ENCODE measurements at regions not wholly inside any gene's neighbourhood (a gene's known extent, or its start where the extent isn't known, plus 50 kb on each side); places are given as distances from the start of the nearest gene placed in this dataset.

GRCh38 chr13:109671919-109672318 lies 114.5 kb downstream of the IRS2 start:
- no peaks in the 10 kb centered on the region for H3K36me3 ChIP-seq (ENCODE audit: control insufficient read depth, insufficient read depth, low read length)
- H3K4me1 ChIP-seq (ENCODE audit: control insufficient read depth, insufficient read depth, low read length), result no peaks in the 10 kb centered on the region
- H3K4me3 ChIP-seq (ENCODE audit: low read length), result no peak overlapping the region
- WGBS (ENCODE audit: insufficient coverage, low lambda C conversion rate), result 60% methylated on average over 1 of the region's 4 CpGs
- no peak overlapping the region for H3K27ac ChIP-seq (ENCODE audit: low read length)
- H3K9me3 ChIP-seq (ENCODE audit: control insufficient read depth, low read depth, low read length), result no peaks in the 10 kb centered on the region
- H3K27me3 ChIP-seq (ENCODE audit: control insufficient read depth, insufficient read depth, low read length), result no peaks in the 10 kb centered on the region
- no peak for DNase-seq

GRCh38 chr13:109670776-109671175 lies 115.6 kb downstream of the IRS2 start:
- no peaks in the 10 kb centered on the region for H3K36me3 ChIP-seq (ENCODE audit: control insufficient read depth, insufficient read depth, low read length)
- no peak for DNase-seq
- H3K4me3 ChIP-seq (ENCODE audit: low read length), result no peak overlapping the region
- no CpG with 5 or more reads among the region's 5 CpGs for WGBS (ENCODE audit: insufficient coverage, low lambda C conversion rate)
- no peaks in the 10 kb centered on the region for H3K9me3 ChIP-seq (ENCODE audit: control insufficient read depth, low read depth, low read length)
- no peaks in the 10 kb centered on the region for H3K27me3 ChIP-seq (ENCODE audit: control insufficient read depth, insufficient read depth, low read length)
- no peak overlapping the region for H3K27ac ChIP-seq (ENCODE audit: low read length)
- no peaks in the 10 kb centered on the region for H3K4me1 ChIP-seq (ENCODE audit: control insufficient read depth, insufficient read depth, low read length)

DNA sequence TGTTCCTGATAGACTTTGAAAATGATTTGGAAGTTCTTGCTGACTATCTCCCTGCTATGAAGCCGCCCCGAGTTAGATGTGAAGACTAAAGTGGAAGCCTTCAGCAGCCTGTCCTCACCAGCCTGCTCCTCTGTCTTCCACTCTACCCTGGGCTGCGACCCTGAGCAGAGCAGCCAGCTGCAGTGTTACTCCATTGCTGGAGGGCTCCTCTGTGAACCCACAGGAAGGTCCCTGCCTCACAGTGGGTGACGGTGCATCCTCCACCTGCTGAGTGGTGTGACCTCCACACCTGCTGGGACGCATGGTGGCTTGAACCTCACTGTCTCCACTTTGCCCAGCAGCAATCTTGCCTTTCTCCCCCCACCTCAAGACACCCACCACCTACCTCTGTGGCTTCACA lies 116.4 kb downstream of the IRS2 start:
- H3K36me3 ChIP-seq (ENCODE audit: control insufficient read depth, insufficient read depth, low read length), result no peaks in the 10 kb centered on the region
- no peaks in the 10 kb centered on the region for H3K4me1 ChIP-seq (ENCODE audit: control insufficient read depth, insufficient read depth, low read length)
- H3K9me3 ChIP-seq (ENCODE audit: control insufficient read depth, low read depth, low read length), result no peaks in the 10 kb centered on the region
- H3K27ac ChIP-seq (ENCODE audit: low read length), result no peak overlapping the region
- 100% methylated on average over 1 of the region's 5 CpGs for WGBS (ENCODE audit: insufficient coverage, low lambda C conversion rate)
- DNase-seq, result no peak
- no peak overlapping the region for H3K4me3 ChIP-seq (ENCODE audit: low read length)
- no peaks in the 10 kb centered on the region for H3K27me3 ChIP-seq (ENCODE audit: control insufficient read depth, insufficient read depth, low read length)

DNA sequence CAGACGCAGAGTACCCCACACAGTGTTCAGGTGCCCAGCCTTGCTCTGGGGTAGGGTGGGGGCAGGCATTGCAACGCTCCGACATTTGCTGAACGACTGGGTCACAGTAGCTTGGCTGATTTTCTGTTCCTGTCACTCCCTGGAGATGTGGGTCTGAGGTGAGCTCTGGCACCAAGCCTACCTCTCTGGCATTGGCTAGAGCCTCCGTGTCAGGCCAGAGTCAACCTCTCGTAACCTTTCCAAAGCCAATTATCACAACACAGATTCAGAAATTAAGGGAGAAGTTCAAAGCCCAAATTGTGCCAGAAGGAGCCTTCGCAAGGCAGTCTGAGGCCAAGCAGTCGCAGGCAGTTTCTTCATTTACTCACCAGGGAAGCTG lies 117.2 kb downstream of the IRS2 start:
- H3K27ac ChIP-seq (ENCODE audit: low read length), result no peak overlapping the region

DNA sequence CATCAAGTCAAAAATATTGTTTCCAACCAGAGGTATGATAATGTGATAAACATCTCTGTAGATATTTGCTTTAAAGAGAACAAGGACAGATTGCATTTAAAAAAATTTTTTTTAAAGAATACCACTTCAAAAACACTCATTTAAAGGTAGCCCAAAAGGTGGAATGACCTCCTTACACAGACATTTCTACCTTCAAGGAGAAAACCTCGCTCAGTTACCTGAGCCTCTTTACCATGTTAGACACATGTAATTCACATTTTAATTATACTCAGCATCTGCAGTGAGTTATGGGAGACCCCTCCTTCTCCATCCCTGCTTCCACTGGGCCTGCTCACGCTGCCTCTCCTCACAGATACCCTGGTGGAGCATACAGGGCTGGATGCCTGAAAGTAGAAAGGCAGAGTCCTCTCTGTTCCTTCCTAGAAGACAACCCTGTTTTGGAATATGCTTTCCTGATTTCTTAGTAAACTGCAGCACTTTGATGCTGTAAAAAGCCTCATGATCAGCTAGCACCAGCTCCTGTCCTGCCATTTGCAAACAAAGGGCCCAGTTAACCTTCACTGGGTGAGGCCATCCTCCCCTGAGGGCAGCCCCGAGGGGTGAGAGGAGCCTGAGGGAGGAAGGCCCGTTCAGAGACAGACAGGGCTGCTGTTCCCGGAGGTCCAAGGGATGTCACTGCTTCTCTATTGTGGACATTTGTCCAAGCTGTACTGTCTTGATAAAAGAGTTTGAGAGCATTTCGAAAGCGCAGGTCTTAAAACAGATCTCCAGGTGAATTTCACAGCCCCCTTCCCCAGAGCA lies 117.8 kb downstream of the IRS2 start:
- Histone ChIP-seq H3K36me3 (ENCODE audit: control insufficient read depth, insufficient read depth, low read length) (no peaks in the 10 kb centered on the region), H3K27me3 (ENCODE audit: control insufficient read depth, insufficient read depth, low read length) (no peaks in the 10 kb centered on the region), H3K27ac (ENCODE audit: low read length) (no peak overlapping the region), H3K4me3 (ENCODE audit: low read length) (no peak overlapping the region), H3K9me3 (ENCODE audit: control insufficient read depth, low read depth, low read length) (no peaks in the 10 kb centered on the region), H3K4me1 (ENCODE audit: control insufficient read depth, insufficient read depth, low read length) (no peaks in the 10 kb centered on the region)
- no peak for DNase-seq
- no CpG with 5 or more reads among the region's 7 CpGs for WGBS (ENCODE audit: insufficient coverage, low lambda C conversion rate)

More for the DNA sequence above, 117.2 kb downstream of the IRS2 start:
- Histone ChIP-seq H3K36me3 (ENCODE audit: control insufficient read depth, insufficient read depth, low read length) (no peaks in the 10 kb centered on the region), H3K4me3 (ENCODE audit: low read length) (no peak overlapping the region), H3K27me3 (ENCODE audit: control insufficient read depth, insufficient read depth, low read length) (no peaks in the 10 kb centered on the region), H3K9me3 (ENCODE audit: control insufficient read depth, low read depth, low read length) (no peaks in the 10 kb centered on the region), H3K4me1 (ENCODE audit: control insufficient read depth, insufficient read depth, low read length) (no peaks in the 10 kb centered on the region)
- DNase-seq, result no peak
- WGBS (ENCODE audit: insufficient coverage, low lambda C conversion rate), result no CpG with 5 or more reads among the region's 8 CpGs

DNA sequence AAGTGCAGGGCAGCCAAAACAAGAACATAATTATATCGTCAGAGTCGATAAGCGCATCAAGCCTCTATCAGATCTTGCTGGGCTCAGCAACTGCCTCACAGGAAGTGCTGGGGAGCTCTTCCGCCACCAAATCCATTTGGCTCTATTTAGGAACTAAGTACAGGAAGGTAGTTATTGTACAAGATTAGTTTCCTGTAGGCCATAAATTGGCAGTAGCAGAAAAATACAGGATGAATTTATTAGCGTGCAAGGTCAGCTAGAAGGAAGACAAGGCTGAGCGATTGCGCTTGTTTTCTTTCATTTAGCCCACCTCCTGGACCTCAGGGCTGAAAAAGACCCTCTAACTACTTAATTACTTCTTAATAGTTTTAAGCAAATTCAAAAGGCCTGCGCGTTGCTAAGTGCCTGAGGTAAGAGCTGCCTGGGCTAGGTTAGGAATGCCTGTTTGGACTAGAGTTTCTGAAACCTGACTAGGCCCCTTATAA lies 118.5 kb downstream of the IRS2 start:
- Histone ChIP-seq H3K27ac (ENCODE audit: low read length) (no peak overlapping the region), H3K36me3 (ENCODE audit: control insufficient read depth, insufficient read depth, low read length) (no peaks in the 10 kb centered on the region), H3K4me1 (ENCODE audit: control insufficient read depth, insufficient read depth, low read length) (no peaks in the 10 kb centered on the region), H3K9me3 (ENCODE audit: control insufficient read depth, low read depth, low read length) (no peaks in the 10 kb centered on the region), H3K4me3 (ENCODE audit: low read length) (no peak overlapping the region), H3K27me3 (ENCODE audit: control insufficient read depth, insufficient read depth, low read length) (no peaks in the 10 kb centered on the region)
- 77% methylated on average over 6 of the region's 9 CpGs for WGBS (ENCODE audit: insufficient coverage, low lambda C conversion rate)
- no peak for DNase-seq

DNA sequence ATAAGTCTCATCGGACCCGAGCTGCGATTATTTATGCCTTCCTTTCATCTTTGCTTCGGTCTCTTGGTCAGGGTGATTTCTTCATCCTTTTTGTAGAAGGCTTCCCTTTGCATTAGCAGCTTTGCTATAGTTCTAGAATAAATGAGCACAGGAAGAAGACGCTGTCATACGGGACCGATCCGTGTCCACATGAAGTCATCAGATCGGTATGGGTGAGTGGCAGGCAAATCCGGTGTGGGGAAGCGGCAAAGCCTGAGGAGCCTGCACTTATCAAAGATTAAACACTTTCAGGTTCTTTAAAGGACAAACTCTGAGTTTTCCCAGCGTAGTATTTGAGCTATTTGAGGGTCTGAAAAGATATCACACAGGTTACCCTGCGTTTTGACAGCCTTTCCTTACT lies 119.3 kb downstream of the IRS2 start:
- Histone ChIP-seq H3K4me1 (ENCODE audit: control insufficient read depth, insufficient read depth, low read length) (no peaks in the 10 kb centered on the region), H3K4me3 (ENCODE audit: low read length) (no peak overlapping the region), H3K27ac (ENCODE audit: low read length) (no peak overlapping the region), H3K36me3 (ENCODE audit: control insufficient read depth, insufficient read depth, low read length) (no peaks in the 10 kb centered on the region), H3K9me3 (ENCODE audit: control insufficient read depth, low read depth, low read length) (no peaks in the 10 kb centered on the region), H3K27me3 (ENCODE audit: control insufficient read depth, insufficient read depth, low read length) (no peaks in the 10 kb centered on the region)
- DNase-seq, result no peak
- 20% methylated on average over 2 of the region's 13 CpGs for WGBS (ENCODE audit: insufficient coverage, low lambda C conversion rate)

GRCh38 chr13:109666656-109667055 lies 119.7 kb downstream of the IRS2 start:
- Histone ChIP-seq H3K36me3 (ENCODE audit: control insufficient read depth, insufficient read depth, low read length) (no peaks in the 10 kb centered on the region), H3K4me1 (ENCODE audit: control insufficient read depth, insufficient read depth, low read length) (no peaks in the 10 kb centered on the region), H3K9me3 (ENCODE audit: control insufficient read depth, low read depth, low read length) (no peaks in the 10 kb centered on the region), H3K4me3 (ENCODE audit: low read length) (no peak overlapping the region), H3K27me3 (ENCODE audit: control insufficient read depth, insufficient read depth, low read length) (no peaks in the 10 kb centered on the region), H3K27ac (ENCODE audit: low read length) (no peak overlapping the region)
- WGBS (ENCODE audit: insufficient coverage, low lambda C conversion rate), result no CpG with 5 or more reads among the region's 8 CpGs
- no peak for DNase-seq

DNA sequence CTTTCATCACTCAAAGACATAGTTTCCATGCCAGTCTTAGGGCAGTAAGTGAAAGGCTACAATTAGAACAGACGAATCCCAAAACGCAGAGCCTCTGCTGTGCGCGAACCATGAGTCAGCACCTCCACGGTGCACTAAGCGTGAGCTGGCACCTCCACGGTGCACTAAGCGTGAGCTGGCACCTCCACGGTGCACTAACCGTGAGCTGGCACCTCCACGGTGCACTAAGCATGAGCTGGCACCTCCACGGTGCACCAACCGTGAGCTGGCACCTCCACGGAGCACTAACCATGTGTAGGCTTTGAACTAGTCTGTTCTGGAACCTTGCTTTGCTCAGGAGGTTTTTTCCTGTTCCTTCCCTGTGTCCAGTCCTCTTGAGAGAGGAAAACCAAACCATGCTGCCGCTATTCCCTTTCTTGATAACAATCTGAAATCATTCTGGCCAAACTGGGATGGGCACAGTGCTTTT lies 120.6 kb downstream of the IRS2 start:
- WGBS (ENCODE audit: insufficient coverage, low lambda C conversion rate), result no CpG with 5 or more reads among the region's 15 CpGs
- DNase-seq, result no peak
- H3K4me3 ChIP-seq (ENCODE audit: low read length), result no peak overlapping the region
- no peaks in the 10 kb centered on the region for H3K27me3 ChIP-seq (ENCODE audit: control insufficient read depth, insufficient read depth, low read length)
- no peak overlapping the region for H3K27ac ChIP-seq (ENCODE audit: low read length)
- H3K36me3 ChIP-seq (ENCODE audit: control insufficient read depth, insufficient read depth, low read length), result no peaks in the 10 kb centered on the region
- H3K4me1 ChIP-seq (ENCODE audit: control insufficient read depth, insufficient read depth, low read length), result no peaks in the 10 kb centered on the region
- no peaks in the 10 kb centered on the region for H3K9me3 ChIP-seq (ENCODE audit: control insufficient read depth, low read depth, low read length)

DNA sequence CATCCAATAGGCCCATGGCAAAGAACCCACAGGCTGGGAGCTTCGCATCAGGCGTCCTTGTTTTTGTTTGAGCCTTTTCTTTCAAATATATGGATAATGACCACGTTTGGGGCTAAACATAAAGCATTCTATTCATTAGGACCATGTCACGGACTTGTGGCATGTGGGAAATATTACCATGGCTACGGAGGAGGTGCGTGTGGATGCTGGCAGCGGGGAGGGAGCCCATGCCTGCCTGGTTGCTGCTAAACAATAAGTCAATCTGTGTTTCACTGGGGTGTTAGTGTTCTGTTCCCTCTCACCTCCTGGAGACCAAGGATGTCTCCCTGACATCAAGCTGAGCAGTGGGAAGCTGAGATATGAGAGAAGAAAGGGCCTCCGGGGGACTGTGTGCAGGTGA lies 121.1 kb downstream of the IRS2 start:
- H3K36me3 ChIP-seq (ENCODE audit: control insufficient read depth, insufficient read depth, low read length), result no peaks in the 10 kb centered on the region
- DNase-seq, result no peak
- WGBS (ENCODE audit: insufficient coverage, low lambda C conversion rate), result no CpG with 5 or more reads among the region's 8 CpGs
- H3K4me3 ChIP-seq (ENCODE audit: low read length), result no peak overlapping the region
- H3K9me3 ChIP-seq (ENCODE audit: control insufficient read depth, low read depth, low read length), result no peaks in the 10 kb centered on the region
- no peaks in the 10 kb centered on the region for H3K27me3 ChIP-seq (ENCODE audit: control insufficient read depth, insufficient read depth, low read length)
- H3K27ac ChIP-seq (ENCODE audit: low read length), result no peak overlapping the region
- no peaks in the 10 kb centered on the region for H3K4me1 ChIP-seq (ENCODE audit: control insufficient read depth, insufficient read depth, low read length)

GRCh38 chr13:109657395-109657794 lies 129.0 kb downstream of the IRS2 start:
- no peak for DNase-seq
- Histone ChIP-seq H3K36me3 (ENCODE audit: control insufficient read depth, insufficient read depth, low read length) (no peaks in the 10 kb centered on the region), H3K27me3 (ENCODE audit: control insufficient read depth, insufficient read depth, low read length) (no peaks in the 10 kb centered on the region), H3K4me3 (ENCODE audit: low read length) (no peak overlapping the region), H3K27ac (ENCODE audit: low read length) (no peak overlapping the region), H3K9me3 (ENCODE audit: control insufficient read depth, low read depth, low read length) (no peaks in the 10 kb centered on the region), H3K4me1 (ENCODE audit: control insufficient read depth, insufficient read depth, low read length) (no peaks in the 10 kb centered on the region)
- WGBS (ENCODE audit: insufficient coverage, low lambda C conversion rate), result 61% methylated on average over 5 of the region's 6 CpGs
